ENCODE measurements at regions not wholly inside any gene's neighbourhood (a gene's known extent, or its start where the extent isn't known, plus 50 kb on each side); places are given as distances from the start of the nearest gene placed in this dataset.

DNA sequence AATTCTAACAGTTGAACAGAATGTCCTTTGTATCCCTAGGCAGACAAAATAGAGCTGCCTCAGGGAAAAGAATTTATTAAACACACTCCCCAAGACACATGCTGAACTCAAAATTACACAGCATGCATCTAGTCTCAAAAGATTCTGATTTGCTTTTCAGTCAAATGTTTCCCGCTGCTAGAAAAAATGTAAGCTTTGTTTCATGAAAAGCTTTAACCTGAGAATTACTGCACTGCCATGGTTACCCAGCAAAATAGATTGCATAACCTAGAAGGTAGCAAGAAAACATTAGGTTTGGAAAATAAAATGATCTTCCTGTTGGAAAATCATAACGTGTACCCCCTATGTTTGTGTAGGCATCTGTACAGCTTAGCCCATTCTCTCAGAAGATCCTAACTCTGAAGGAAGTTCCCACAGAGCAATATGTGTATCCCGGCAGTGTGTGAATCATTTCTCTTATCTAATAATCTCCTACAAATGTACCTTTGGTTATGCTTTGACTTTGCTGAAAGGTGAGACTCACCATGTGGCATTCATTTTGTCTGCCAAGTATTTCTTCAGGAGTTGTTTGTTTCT, 646.9 kb downstream of the STPG2 start:
- no peaks in the 10 kb centered on the region for H3K36me3 ChIP-seq
- peaks cover 0 to 2% (median 0%) of the 10 kb centered on the region in 12 donors for H3K9me3 ChIP-seq
- WGBS, 4 donors: 45 to 61% (median 55%) methylated on average over 3 of the region's 3 CpGs
- intact Hi-C loops (cut with DNase I): no loop called here
- no peaks in the 10 kb centered on the region for H3K27me3 ChIP-seq
- no peak overlapping the region for H3K27ac ChIP-seq
- DNase-seq (no peak), ATAC-seq (no peak)
- TF ChIP-seq, protein P1, sequence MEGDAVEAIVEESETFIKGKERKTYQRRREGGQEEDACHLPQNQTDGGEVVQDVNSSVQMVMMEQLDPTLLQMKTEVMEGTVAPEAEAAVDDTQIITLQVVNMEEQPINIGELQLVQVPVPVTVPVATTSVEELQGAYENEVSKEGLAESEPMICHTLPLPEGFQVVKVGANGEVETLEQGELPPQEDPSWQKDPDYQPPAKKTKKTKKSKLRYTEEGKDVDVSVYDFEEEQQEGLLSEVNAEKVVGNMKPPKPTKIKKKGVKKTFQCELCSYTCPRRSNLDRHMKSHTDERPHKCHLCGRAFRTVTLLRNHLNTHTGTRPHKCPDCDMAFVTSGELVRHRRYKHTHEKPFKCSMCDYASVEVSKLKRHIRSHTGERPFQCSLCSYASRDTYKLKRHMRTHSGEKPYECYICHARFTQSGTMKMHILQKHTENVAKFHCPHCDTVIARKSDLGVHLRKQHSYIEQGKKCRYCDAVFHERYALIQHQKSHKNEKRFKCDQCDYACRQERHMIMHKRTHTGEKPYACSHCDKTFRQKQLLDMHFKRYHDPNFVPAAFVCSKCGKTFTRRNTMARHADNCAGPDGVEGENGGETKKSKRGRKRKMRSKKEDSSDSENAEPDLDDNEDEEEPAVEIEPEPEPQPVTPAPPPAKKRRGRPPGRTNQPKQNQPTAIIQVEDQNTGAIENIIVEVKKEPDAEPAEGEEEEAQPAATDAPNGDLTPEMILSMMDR (IDR thresholded peaks at IDR 0.05): no peak
- TF ChIP-seq POLR2A (IDR thresholded peaks at IDR 0.05): no peak
- no peak overlapping the region for H3K4me3 ChIP-seq
- no peaks in the 10 kb centered on the region for H3K4me1 ChIP-seq

DNA sequence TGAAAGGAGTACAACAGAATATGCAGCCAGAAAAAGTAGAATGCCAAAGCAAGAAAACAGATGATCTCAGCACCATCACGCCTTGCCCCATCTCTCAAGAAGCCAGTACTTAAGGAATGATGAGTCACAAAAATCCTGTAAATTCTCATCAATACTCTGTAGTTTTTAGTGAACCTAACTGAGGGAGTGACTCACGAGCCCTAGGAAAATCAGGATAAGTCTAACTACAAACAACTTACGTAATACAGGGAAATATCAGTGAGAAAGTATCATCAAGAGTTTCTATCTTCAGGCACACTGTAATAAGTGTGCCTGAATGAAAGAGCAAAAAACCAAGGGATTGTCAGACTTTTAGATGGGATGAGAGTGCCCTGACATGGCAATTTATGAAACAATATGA, 644.4 kb downstream of the STPG2 start:
- no peak for DNase-seq

DNA sequence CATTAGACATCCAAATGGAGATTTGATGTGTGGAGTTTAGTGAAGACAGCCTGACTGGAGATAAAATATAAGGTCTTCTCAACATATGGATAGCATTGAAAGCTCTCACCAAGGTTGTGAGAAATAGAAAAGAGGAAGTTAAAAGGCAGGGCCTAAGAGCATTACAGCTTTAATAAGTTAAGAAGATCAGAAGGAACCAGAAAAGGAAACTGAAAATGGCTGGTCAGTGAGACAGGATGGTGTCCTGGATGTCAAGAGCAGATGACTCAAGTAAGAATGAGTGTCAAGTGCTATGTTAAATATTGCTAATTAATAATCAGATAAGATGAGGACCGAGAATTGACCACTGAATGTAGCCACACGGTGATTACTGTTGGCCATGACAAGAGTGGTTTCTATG, 642.9 kb downstream of the STPG2 start:
- Histone ChIP-seq H3K27ac (no peak overlapping the region), H3K36me3 (no peaks in the 10 kb centered on the region), H3K9me3 (no peaks in the 10 kb centered on the region), H3K27me3 (no peaks in the 10 kb centered on the region), H3K4me1 (no peaks in the 10 kb centered on the region), H3K4me3 (no peak overlapping the region)
- TF ChIP-seq, protein P1 (IDR thresholded peaks at IDR 0.05): no peak
- no peak for TF ChIP-seq POLR2A (IDR thresholded peaks at IDR 0.05)
- DNase-seq (no peak), ATAC-seq (no peak)
- intact Hi-C loops (cut with DNase I): no loop called here
- 80 to 93% (median 87%) methylated on average over 2 of the region's 2 CpGs for WGBS, 4 donors

More for the DNA sequence above, 644.4 kb downstream of the STPG2 start:
- no peak overlapping the region for H3K4me3 ChIP-seq
- no peak for ATAC-seq
- no peak for TF ChIP-seq POLR2A (IDR thresholded peaks at IDR 0.05)
- TF ChIP-seq, protein P1 (IDR thresholded peaks at IDR 0.05): no peak
- H3K27ac ChIP-seq: no peak overlapping the region
- H3K36me3 ChIP-seq: no peaks in the 10 kb centered on the region
- no peaks in the 10 kb centered on the region for H3K27me3 ChIP-seq
- 72 to 79% (median 77%) methylated on average over 3 of the region's 3 CpGs for WGBS, 4 donors
- H3K9me3 ChIP-seq: no peaks in the 10 kb centered on the region
- H3K4me1 ChIP-seq: no peaks in the 10 kb centered on the region
- intact Hi-C loops (cut with DNase I): no loop called here

DNA sequence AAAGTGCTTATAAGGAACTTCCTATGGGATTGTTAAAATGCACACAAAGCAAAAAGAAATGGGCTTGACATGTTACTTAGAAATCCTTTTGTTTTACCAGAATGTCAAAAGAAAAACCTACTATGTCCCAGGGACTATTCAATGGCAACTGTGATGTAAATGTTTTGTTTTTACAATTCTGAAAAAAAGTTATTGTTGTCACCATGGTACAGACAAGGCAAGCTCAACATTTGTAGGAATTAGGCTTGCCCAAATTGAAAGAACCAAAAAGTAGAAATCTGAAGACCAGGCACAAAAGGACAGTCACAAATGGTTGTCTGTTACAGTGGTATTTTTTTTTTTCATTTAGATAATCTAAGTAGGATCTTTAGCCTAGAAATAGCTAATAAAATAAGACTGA, 638.6 kb downstream of the STPG2 start:
- no peak overlapping the region for H3K27ac ChIP-seq
- intact Hi-C loops (cut with DNase I): no loop called here
- no peaks in the 10 kb centered on the region for H3K27me3 ChIP-seq
- TF ChIP-seq POLR2A (IDR thresholded peaks at IDR 0.05): no peak
- TF ChIP-seq, protein P1 (IDR thresholded peaks at IDR 0.05): no peak
- no peaks in the 10 kb centered on the region for H3K36me3 ChIP-seq
- no peak for DNase-seq
- H3K4me1 ChIP-seq: no peaks in the 10 kb centered on the region
- H3K4me3 ChIP-seq: no peak overlapping the region
- ATAC-seq: no peak
- no peaks in the 10 kb centered on the region for H3K9me3 ChIP-seq
